ENCODE measurements at regions not wholly inside any gene's neighbourhood (a gene's known extent, or its start where the extent isn't known, plus 50 kb on each side); places are given as distances from the start of the nearest gene placed in this dataset.
A peak's percentile ranks its signal among the peaks of the same experiment; 100 is the strongest.
"Not testable (repeated sequence)": the region's sequence is repeated elsewhere in the genome, so short reads cannot be mapped to it uniquely, and the experiment has no call there.

DNA sequence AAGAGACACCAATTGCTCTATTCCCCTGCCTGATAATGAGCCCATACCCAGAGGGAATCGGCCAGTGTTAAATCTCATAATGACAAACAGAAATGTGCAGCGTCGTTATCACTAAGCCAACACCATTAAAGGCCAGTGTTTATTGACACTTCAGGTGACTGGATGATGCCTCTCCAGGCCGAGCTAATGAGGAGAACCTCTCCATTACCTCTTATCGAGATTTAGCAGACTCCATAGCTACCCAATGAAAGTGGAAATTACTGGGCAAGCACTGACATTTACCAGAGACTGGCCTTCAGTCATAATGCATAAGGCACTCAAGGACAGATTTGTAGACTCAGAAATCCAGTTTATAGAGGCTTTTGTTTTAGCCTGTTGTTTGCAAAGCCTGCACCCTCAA, 669.5 kb downstream of the MAFB start:
- peak; percentile 56 for DNase-seq

GRCh38 chr20:40017765-40018164, 671.3 kb downstream of the MAFB start:
- no peak for DNase-seq

GRCh38 chr20:40016890-40017289, 672.1 kb downstream of the MAFB start:
- DNase-seq, result no peak

DNA sequence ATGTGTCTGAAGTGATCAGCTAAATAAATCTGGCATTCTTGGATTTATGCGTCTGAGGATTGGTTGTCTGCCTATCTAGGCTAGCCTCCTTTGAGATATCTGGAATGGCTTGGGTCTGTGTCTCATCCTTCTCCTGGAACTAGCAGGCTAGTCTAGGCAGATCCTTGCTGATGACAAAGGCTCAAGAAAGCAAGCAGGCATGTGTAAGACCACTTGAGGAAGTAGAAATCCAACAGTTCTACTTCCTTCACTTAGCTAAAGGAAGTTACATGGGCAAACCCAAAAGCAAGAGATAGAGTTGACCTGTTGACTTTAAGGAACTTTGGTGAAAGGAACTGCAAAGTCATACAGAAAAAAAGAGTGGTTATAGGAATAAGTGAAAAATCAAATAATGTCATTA, 672.6 kb downstream of the MAFB start:
- DNase-seq, result no peak

GRCh38 chr20:40012026-40012425, 677.0 kb downstream of the MAFB start:
- DNase-seq, result not testable (repeated sequence)

- no peak for DNase-seq
Measured at GRCh38 chr20:40010483-40010882, 678.6 kb downstream of the MAFB start.

DNA sequence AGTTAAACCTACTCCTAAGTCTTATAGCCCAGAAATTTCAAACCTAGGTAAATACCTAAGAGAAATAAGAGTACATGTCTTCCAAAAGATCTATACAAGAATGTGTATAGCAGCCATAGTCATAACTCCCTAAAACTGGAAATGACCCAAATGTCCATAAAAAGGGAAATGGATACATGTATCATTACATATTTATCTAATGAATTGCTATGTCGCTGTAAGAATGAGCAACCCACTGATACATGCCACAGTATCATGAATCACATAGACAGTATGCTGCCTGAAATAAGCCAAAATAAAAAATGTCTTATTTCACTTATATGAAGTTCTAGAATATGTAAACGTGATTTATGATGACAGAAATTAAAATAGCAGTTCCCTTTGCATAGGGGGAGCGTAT, 679.5 kb downstream of the MAFB start:
- no peak for DNase-seq

DNA sequence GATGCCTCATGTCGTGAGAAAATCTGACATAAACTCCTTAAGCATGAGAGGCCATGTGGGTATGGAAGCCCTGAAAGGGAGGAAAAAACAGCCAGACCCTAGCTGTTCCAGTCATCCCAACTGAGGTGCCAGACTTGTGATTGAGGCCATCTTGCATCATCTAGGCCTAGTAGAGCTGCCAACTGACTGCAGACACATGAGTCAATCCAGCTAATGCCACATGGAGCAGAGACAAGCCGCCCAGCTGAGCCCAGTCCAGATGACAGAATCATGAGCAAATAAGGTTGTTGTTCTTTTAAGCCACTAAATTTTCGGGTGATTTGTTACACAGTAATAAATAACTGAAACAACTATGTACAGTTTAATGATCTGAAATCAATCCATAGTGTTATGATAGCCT, 680.9 kb downstream of the MAFB start:
- DNase-seq, result no peak

GRCh38 chr20:40006168-40006860, 682.7 kb downstream of the MAFB start:
- peak; percentile 12 for DNase-seq

- DNase-seq, result peak; percentile 63
Measured at GRCh38 chr20:40004092-40004491, 684.9 kb downstream of the MAFB start.

DNA sequence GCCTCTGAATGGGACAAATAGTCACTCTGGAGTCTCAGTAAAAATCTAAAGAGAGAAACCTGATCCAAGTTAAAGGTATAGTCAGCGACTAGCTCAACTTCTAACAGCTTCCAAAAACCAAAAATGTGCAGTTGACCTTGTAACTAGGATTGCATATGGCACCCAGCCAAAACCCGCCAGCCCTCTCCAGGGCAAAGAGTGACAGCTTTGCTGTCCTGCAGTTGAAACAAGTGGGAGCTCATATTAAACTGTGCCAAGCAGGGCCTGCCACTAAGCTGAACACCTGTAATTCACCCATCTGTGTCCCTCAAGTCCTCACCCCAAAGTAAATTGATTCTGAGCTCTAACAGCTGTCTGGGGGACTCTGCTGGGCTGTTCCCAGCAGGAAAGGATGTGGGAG, 695.3 kb downstream of the MAFB start:
- DNase-seq, result peak; percentile 86

DNA sequence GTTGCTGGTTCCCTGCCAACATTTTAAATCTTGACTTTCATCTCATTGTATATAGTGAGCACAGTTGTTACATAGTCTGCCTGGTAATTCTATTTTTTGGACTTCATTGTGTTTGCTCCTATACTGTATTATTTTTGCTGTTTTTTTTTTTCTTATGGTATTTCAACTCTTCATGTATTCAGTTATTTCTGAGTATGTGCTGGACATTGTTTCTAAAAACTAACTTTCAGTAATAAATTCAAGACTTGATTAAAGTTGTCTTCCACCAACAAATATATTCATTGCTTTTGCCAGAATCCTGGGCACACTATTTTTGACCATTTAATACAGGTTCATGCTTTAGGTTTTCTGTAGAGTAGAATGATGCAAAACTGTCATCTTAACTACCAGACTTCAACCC, 698.3 kb downstream of the MAFB start:
- no peak for DNase-seq

- no peak for DNase-seq
Measured at GRCh38 chr20:39988991-39989390, 700.0 kb downstream of the MAFB start.

DNA sequence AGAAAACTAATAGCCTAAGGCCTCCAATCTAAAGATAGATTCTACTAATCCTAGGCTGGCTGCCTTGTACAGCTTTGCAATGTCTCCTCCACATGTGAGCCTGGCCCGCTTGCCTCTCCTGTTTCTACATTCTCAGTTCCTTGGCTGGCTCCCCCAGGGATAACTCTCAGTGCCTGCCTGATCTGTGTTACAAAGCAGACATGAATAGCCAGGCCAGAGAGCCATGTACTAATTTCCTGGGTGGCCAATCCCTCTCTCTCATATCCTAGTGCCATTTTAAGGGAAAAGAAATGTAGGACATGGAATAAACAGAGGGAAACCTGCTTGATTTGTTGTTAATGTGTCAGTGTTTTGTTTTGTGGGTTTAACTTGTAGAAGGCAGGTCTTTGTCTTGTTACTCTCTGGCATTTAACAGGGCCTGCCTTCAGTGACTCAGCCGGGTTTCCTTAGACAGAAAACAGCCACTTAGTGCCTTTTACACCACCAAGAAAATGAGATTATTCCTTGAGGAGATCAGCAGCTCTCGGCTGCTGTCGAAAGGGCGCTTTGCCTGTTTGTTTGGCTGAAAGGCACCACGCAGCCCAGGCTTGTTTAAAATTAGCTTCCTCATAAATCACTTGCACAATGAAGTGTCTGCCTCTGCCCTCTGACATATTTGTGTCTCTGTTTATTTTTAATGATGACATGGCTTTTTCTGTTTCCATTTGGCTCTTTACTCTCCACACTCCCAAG, 702.7 kb downstream of the MAFB start:
- peak; percentile 81 for DNase-seq

DNA sequence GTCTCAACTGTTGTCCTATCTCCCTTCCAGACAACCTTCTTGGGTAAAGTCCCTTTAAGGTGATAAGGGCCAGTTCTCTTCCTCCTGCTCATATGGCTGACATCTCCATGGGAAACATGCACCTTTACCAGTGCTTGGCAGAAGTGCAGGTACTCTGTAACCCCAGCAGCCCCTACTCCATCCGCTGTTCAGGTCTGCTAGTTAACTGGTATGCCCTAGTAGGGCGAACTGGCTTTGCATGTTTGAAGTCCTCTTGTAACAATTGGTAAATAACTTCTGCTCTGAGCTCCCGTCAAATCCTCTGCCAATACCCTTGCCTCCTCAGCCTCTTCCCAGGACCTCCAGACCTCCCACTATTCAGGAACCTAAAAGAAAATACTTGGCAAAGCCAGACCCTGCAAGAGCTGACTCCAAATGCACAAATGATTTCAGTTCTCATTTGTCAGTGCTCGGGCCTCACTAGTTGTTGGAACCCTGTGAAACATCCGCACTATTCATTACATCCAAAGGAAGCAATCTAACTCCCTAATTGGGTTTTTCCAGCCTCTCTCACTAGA, 703.7 kb downstream of the MAFB start:
- DNase-seq, result no peak

DNA sequence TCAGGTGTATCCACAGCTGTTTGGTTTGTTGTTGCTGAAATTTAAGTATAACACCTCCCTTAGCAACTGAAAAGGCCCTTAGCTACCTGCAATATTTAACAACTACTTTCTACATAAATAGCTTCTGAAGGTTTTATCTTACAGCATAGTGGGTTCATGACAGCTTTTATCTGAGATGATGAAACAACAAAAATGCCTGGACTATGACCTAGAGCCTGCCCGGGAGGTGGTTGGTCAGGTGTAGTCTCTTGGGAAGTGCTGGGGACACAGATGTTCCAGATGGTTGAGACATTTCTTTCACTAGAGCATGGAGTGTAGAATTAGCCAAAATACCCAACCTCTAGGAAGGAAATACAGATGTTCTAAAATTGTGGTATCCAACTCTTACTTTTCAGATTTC, 705.4 kb downstream of the MAFB start:
- peak; percentile 2 for DNase-seq

- no peak for DNase-seq
Measured at GRCh38 chr20:39983183-39983582, 705.9 kb downstream of the MAFB start.

DNA sequence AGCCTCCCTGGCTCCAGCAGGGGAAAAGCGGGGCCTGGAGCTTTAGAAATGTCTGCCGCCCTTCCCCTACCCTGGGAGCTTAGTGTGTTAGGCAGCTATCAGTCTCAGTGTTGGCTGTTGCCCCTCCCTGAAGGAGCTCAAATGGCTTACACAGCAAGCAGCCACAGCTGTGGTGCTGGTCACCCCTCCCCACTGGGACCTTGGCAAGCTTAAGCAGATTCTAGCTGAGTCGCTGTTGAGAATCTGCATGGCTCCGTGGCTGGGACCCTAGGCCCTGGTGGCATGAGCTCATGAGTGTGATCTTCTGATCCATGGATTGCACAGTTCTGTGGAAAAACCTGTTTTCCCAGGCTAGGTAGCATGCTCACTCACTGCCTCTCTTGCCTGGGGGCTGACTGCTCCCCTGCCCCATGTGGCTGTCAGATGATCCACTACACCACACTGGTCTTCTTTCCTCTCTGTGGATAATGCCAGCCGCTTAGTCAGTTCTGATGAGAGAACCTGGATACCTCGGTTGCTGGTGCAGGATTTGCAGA, 714.0 kb downstream of the MAFB start:
- no peak for DNase-seq

- peak; percentile 69 for DNase-seq
Measured at GRCh38 chr20:39968495-39968894, 720.5 kb downstream of the MAFB start.

DNA sequence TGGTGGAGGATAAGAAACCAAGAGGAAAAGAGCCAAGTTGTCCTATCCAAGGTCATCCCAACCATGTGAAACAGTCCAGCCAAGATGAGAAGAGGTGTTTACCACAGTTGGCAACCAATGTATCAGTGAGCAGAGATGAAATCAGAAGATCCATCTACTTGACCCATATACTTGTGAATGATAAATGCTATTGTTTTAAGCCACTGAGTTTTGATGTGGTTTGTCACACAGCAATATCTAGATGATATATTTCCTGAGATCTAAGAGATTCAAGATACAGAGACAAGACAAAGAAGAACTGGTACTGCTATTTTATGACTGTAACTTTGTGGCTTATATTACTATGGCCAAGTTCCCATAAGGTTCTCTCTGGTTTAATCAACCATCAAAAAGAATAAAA, 721.2 kb downstream of the MAFB start:
- no peak for DNase-seq

DNA sequence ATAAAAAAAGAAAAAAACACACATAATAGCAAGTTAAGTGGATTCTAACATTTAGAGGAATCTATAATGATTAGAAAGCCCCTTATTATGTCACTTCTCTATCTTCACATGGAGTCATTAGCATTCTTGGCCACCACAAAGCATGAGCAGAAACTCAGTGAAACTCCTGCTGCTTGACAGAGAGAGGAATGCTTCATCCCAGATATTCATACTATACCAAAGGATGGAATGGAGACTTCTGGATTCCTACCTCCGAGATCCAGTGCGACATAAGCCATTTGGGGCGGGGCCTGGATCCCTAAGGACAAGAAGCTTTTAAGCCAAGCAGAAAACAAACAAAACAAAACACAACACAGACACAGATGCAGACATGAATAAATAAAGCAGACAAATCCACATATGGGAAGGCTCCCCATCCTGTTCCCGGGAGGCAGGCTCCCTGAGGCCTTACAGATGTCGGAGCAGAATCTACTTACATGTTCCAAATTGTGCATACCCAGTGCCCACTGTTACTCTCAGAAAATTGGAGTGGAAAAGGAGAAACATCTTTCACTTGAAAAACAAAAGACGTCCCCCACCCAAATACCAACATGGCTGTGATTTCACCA, 727.3 kb downstream of the MAFB start:
- peak; percentile 27 for DNase-seq

DNA sequence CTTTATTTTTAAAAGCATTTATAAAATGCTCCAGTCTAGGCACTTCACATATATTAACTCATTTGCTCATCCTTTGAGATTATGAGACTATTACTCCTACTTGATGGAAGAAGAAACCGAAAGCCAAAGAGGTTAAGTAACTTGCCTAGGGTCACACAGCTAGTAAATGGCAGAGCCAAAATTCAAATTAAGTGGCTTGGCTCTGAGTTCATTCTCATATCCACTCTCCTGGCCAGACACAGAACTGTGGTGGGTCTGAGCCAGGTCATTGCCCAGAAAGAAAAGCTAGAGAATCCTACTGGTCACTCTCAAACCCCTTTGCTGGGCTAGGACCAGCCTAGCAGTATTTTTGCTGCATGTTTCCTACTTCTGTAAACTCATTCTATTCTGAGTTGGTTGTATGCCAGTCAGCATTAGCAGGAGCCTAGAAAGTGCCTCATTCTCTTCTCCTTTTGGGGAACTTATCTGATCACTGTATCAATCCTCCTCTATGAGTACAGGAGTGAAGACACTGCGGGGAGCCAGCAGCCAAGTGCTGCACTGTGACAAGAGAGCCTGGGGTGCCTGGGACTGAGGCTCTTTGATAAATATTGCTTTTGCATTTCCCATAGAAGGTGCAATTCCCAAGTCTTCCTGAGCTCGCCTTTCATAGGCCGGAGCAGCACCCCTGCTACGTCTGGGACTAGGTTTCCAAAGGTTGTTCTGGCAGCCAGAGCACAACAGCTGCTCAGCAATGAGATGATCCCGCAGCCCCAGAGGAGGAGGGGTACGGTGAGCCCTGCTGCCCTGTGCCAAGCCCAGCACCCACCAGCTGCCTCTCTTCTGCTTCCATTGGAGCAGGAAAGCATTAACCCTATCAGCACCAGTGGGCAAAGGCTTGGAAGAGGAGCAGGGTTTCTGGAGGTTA, 728.3 kb downstream of the MAFB start:
- DNase-seq, result peak; percentile 78

- DNase-seq, result not testable (repeated sequence)
Measured at GRCh38 chr20:39957911-39958310, 731.1 kb downstream of the MAFB start.

All from NCI-H69 (cell line).